Fibroblast of lung (primary cell): ENCODE measurements at regions not wholly inside any gene's neighbourhood (a gene's known extent, or its start where the extent isn't known, plus 50 kb on each side); places are given as distances from the start of the nearest gene placed in this dataset.

ENCODE experiments used
- DNase-seq, 2 donors: peaks; one replicate each; pipeline versions ENCODE4 v3.0.0 to v3.0.0-alpha.2; 2010; ENCODE audit warnings: low read depth in 2 of 2
- H2AFZ ChIP-seq: 2 replicates; pipeline ENCODE4 v1.5.1; 2012; ENCODE audit warnings: low read length, control low read depth, inconsistent platforms
- H3K27ac ChIP-seq: 2 replicates; pipeline ENCODE4 v1.5.1; 2011; ENCODE audit warnings: low read length, control low read depth; ENCODE audit not compliant: insufficient read depth
- H3K27me3 ChIP-seq: 2 replicates; pipeline ENCODE4 v1.5.1; 2011; ENCODE audit warnings: mild to moderate bottlenecking, low read length; ENCODE audit not compliant: control insufficient read depth, insufficient read depth
- H3K36me3 ChIP-seq: 2 replicates; pipeline ENCODE4 v1.5.1; 2011; ENCODE audit warnings: low read length; ENCODE audit not compliant: control insufficient read depth, insufficient read depth
- H3K4me1 ChIP-seq: 2 replicates; pipeline ENCODE4 v1.5.1; 2011; ENCODE audit warnings: low read length; ENCODE audit not compliant: control insufficient read depth, insufficient read depth; ENCODE audit errors: extremely low read depth
- H3K4me2 ChIP-seq: 2 replicates; pipeline ENCODE4 v1.5.1; 2011; ENCODE audit warnings: low read length, control low read depth; ENCODE audit not compliant: insufficient read depth; ENCODE audit errors: extremely low read depth
- H3K4me3 ChIP-seq, 4 experiments: fragments of 200-600 bp in 1 of 4; sonication (generic) in 1 of 4; replicated peaks in 1 of 4; 2 replicates each; pipeline ENCODE4 v1.5.1; 2011 to 2016; ENCODE audit warnings: low read length in 4 of 4, low read depth in 3 of 4, mild to moderate bottlenecking in 3 of 4, control low read depth in 2 of 4, inconsistent platforms in 1 of 4, mixed read lengths in 1 of 4; ENCODE audit not compliant: insufficient read depth in 1 of 4; ENCODE audit errors: control extremely low read depth in 1 of 4
- H3K79me2 ChIP-seq: 2 replicates; pipeline ENCODE4 v1.5.1; 2012; ENCODE audit warnings: mild to moderate bottlenecking, low read length, inconsistent platforms; ENCODE audit not compliant: control insufficient read depth, insufficient read depth
- H3K9ac ChIP-seq: 2 replicates; pipeline ENCODE4 v1.5.1; 2011; ENCODE audit warnings: mild to moderate bottlenecking, low read length, control low read depth; ENCODE audit not compliant: insufficient read depth
- H3K9me3 ChIP-seq: 2 replicates; pipeline ENCODE4 v1.5.1; 2012; ENCODE audit warnings: low read depth, low read length; ENCODE audit not compliant: control insufficient read depth, insufficient read depth
- H4K20me1 ChIP-seq: 2 replicates; pipeline ENCODE4 v1.5.1; 2011; ENCODE audit warnings: low read length; ENCODE audit not compliant: control insufficient read depth, insufficient read depth; ENCODE audit errors: extremely low read depth
- CTCF ChIP-seq, 2 donors: IDR thresholded peaks in 1 of 2; conservative IDR thresholded peaks in 1 of 2; 1 replicate in 1 of 2; 2 replicates in 1 of 2; pipeline ENCODE4 v1.5.1; 2011 to 2012; ENCODE audit warnings: low read length in 2 of 2, control low read depth in 1 of 2, inconsistent platforms in 1 of 2, low read depth in 1 of 2, mild to moderate bottlenecking in 1 of 2
- EZH2 ChIP-seq: IDR thresholded peaks from 2 replicates; pipeline ENCODE4 v1.5.1; 2012; ENCODE audit warnings: low read length, control low read depth, mild to moderate bottlenecking; ENCODE audit errors: missing control alignments

DNA sequence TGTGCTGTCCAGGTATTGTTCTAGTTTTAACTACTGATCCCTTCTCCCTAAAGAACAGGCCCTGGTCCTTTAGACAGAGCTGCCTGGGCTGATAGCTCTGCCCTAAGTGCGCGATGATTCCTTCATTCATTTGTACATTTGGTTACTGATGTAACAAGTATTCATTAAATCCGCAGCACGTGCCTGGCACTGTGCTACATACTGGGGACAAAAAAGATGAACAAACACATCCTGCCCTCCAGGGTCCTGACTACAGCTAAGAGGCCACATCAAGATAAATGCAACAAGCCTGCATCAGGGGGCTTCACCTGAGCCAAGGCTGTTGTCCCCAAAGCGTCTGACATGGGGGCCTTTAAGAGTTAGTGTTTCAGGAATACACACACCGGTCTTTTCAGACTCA is 99.0 kb upstream of the PODXL start:
- Histone ChIP-seq H3K4me1 (peaks cover 3% of the 10 kb centered on the region), H3K79me2 (no peaks in the 10 kb centered on the region), H3K4me3 (no peak overlapping the region), H3K9ac (no peak overlapping the region), H2AFZ (no peak overlapping the region), H3K36me3 (no peaks in the 10 kb centered on the region), H3K9me3 (no peaks in the 10 kb centered on the region), H3K4me2 (no peak overlapping the region), H3K27ac (no peak overlapping the region), H4K20me1 (no peaks in the 10 kb centered on the region), H3K27me3 (no peaks in the 10 kb centered on the region)
- DNase-seq: no peak
- TF ChIP-seq EZH2 (no peak), CTCF (conservative IDR thresholded peaks at IDR 0.05 in 1 of 2, IDR thresholded peaks at IDR 0.05 in 1 of 2; ENCODE audit: low read depth in 1 of 2, low read length in 2 of 2) (no peak)

DNA sequence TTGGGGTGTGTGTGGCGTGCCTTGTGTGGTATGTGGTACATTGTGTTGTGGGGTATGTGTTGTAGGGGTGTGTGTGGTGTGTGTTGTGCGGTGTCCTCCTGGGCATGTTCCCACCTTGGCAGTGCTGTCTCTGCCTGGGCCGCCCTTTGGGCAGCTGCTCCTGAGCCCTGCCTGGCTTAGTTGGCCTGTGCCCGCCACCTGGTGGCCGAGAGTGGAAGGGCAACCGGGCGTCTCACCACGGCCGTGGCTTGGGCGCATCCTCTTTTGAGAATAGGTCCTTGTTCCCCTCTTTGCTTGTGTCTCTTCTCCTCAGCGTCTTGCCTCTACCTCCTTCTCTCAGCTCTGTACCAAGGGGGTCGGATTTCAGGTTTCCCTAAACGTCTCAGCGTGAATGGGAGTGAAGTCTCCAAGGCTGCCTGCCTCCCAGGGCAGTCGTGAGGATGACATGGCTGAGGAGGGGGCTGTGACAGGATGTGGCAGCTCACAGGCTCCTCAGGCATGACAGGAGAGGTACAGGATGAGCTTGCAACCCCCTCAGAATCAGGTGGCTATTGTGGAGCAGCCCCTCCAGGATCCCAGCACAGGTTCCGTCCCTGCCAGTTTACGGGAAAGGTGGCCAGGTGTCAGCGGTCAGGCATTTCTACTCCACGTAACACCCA is 98.4 kb upstream of the PODXL start:
- TF ChIP-seq CTCF (conservative IDR thresholded peaks at IDR 0.05 in 1 of 2, IDR thresholded peaks at IDR 0.05 in 1 of 2; ENCODE audit: low read depth in 1 of 2, low read length in 2 of 2) (peak; percentile 92 to 95), EZH2 (peak; percentile 37)
- H3K4me1 ChIP-seq: peaks cover 3% of the 10 kb centered on the region
- no peak overlapping the region for H3K9ac ChIP-seq
- H3K27ac ChIP-seq: no peak overlapping the region
- H3K4me2 ChIP-seq: no peak overlapping the region
- H3K36me3 ChIP-seq: no peaks in the 10 kb centered on the region
- no peak overlapping the region for H2AFZ ChIP-seq
- H4K20me1 ChIP-seq: no peaks in the 10 kb centered on the region
- H3K79me2 ChIP-seq: no peaks in the 10 kb centered on the region
- DNase-seq: peak; percentile 64 to 68
- H3K27me3 ChIP-seq: no peaks in the 10 kb centered on the region
- no peak overlapping the region for H3K4me3 ChIP-seq
- no peaks in the 10 kb centered on the region for H3K9me3 ChIP-seq

DNA sequence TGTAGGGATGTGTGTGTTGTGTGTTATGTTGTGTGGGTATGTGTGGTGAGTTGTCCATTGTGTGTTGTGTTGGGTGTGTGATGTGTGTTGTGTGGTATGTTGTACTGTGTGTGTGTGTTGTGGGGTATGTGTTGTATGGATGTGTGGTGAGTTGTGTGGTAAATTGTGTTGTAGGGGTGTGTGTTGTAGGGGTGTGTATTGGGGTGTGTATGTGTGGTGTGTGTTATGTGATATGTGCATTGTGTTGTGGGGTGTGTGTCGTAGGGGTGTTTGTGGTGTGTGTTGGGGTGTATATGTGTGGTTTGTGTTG is 97.8 kb upstream of the PODXL start:
- H2AFZ ChIP-seq: no peak overlapping the region
- H3K27me3 ChIP-seq: no peaks in the 10 kb centered on the region
- no peaks in the 10 kb centered on the region for H3K9me3 ChIP-seq
- DNase-seq: no peak
- H3K9ac ChIP-seq: no peak overlapping the region
- no peaks in the 10 kb centered on the region for H4K20me1 ChIP-seq
- peaks cover 3% of the 10 kb centered on the region for H3K4me1 ChIP-seq
- no peaks in the 10 kb centered on the region for H3K36me3 ChIP-seq
- no peaks in the 10 kb centered on the region for H3K79me2 ChIP-seq
- no peak overlapping the region for H3K4me3 ChIP-seq
- no peak overlapping the region for H3K4me2 ChIP-seq
- TF ChIP-seq CTCF (conservative IDR thresholded peaks at IDR 0.05 in 1 of 2, IDR thresholded peaks at IDR 0.05 in 1 of 2; ENCODE audit: low read depth in 1 of 2, low read length in 2 of 2) (no peak), EZH2 (no peak)
- no peak overlapping the region for H3K27ac ChIP-seq
